Activated CD8-positive, alpha-beta memory T cell treated with anti-CD3 and anti-CD28 coated beads for 36 hours (primary cell): ENCODE measurements at regions not wholly inside any gene's neighbourhood (a gene's known extent, or its start where the extent isn't known, plus 50 kb on each side); places are given as distances from the start of the nearest gene placed in this dataset.
"Not testable (repeated sequence)": the region's sequence is repeated elsewhere in the genome, so short reads cannot be mapped to it uniquely, and the experiment has no call there.

Experiments used
- CTCF ChIA-PET: fragments of 350-600 bp; sonication (Branson Sonifier 250); formaldehyde crosslinking; loops from one replicate; lab custom pipeline; 2021; ENCODE audit warnings: antibody characterized with exemption; lab: Charles Lee
- POLR2A ChIA-PET: fragments of 350-600 bp; sonication (Branson Sonifier 250); formaldehyde crosslinking; loops from one replicate; lab custom pipeline; 2021; ENCODE audit warnings: antibody characterized with exemption; lab: Charles Lee

DNA sequence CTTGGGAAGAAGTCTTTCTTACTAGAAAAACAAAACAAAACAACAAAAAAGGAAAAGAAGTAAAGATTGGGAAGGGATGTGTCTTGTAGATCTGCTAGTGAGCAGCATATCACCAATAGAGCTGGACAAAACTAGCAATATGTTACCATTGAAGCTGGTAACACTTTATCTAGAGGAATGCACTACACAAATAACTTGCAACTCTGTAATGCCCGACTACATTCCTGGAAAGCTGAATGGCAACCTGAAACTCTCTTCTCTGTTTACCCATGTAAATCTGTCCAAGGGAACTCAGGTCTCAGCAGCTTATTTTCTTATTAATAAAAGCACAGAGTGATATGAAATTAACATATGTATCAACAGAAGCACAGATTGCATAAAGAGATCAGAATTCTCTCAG lies 624.4 kb downstream of the KCNH5 start:
- CTCF ChIA-PET: no interaction called here
- POLR2A ChIA-PET: no interaction called here

DNA sequence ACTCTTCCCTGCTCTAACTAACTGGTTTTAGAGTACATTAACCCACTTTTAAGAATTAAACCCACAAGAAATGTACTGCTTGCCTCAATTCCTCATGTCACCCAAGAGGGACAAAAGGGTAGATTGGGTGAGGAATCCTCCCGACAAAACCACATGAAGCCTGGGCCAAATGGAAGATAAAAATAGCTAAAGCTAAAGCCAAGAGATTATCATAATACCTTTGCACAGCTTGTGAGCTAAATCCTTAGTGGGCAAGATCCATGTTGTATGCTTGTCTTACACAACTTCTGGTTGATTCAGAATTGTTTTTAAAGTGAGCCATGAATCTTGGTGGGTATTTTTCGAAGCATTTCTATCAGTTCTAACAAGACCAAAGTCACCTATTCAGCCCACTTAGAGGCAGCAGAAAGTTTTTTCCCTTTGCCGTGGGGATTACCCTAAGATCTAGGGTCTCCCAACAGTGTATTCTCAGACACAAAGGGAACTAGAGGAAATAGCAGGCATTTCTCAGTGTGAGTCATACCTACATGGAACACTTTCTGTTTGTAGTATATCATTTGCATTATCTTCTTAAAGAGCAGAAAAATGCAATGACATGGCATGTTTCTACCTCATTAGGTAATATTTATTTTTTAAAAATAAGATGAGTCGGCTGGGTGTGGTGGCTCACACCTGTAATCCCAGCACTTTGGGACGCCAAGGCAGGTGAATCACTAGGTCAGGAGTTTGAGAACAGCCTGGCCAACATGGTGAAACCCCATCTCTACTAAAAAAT lies 616.6 kb downstream of the KCNH5 start:
- POLR2A ChIA-PET: no interaction called here
- CTCF ChIA-PET: no interaction called here

DNA sequence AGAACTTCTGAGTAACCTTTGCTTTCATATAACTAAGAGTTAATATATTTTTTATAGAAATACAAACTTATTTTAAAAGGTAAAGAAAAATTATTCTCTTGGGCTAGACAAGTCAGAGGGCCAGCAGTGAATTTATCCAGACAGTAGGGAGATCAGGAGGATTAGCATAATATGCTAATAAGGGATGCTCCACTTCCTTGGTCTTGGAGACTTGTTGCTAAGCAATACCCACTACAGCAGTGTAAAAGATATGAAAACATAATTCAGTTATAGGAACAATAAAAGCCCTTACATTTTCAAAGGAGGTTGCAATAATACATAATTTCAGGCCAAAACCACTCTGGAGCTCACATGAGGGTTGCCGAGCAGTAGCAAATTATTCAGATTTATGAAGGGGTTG lies 615.6 kb downstream of the KCNH5 start:
- ChIA-PET CTCF (no interaction called here), POLR2A (no interaction called here)

DNA sequence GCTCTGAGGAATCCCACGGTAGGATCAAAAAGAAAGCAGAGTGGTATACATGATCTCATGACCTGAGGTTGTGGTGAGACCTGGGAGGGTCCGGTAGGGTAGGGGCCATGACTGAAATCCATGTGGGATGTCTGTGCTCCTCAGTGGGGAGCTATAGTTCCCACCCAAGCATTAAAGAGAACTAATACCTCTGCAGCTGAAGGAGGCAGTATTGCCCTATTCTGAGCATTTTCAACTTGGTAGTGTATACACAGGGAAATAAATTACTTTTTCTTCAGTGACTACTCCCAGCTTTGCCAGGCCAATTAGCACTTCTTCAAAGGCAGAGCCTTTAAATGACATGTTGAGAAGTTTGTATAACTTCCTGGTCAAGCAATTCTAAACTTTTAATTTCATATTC lies 613.8 kb downstream of the KCNH5 start:
- POLR2A ChIA-PET: no interaction called here
- CTCF ChIA-PET: no interaction called here

DNA sequence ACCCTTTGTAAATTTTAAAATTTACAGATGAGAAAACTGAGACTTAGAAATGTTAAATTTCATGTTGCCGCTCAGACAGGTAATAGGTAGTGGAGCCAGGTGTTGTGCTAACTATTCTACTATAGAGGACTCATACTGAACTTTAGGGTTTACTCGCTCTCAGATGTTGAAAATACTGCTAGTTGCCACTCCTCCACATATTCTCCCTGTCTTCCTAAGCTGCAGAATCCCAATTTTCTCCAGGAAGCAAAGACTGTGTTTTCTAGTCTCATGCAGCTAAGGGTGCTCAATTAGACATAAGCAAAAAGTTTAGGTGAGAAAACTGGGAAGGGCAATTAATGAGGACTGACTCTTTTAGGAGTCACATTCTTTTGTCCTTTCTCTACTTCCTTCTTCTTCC lies 612.3 kb downstream of the KCNH5 start:
- ChIA-PET CTCF (no interaction called here), POLR2A (no interaction called here)

DNA sequence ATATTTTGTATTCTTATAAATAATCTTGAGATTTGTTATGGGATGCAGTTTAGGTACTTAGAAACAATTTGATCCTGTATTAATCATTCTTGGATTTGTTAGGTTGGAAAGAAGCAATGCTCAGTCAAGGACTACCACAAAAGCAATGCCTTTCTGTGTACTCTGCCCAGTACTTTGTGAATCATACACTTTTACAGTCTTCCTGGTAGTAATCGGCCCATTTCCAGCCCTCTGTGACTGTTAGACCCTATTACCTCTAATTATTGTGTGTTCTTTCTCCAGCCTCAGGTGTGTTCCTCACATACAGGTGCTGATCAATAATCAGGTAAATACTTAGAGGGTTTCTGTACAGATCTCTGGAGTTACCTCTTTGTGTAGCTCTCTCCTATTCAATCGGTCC lies 609.0 kb downstream of the KCNH5 start:
- CTCF ChIA-PET: no interaction called here
- POLR2A ChIA-PET: no interaction called here

DNA sequence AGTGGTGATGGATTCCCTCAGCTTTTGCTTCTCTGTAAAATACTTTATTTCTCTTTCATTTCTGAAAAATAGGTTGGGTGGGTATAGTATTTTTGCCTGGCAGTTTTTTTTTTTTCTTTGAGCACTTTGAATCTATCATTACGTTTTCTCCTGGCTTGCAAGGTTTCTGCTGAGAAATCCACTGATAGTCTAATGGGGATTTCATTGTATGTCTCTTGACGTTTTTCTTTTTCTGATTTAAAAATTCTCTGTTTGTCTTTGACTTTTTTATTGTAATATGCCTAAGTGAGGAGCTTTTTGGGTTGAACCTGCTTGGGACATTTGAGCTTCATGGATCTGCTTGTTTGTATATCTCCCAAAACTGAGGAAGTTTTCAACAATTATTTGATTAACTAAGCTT lies 606.0 kb downstream of the KCNH5 start:
- POLR2A ChIA-PET: no interaction called here

DNA sequence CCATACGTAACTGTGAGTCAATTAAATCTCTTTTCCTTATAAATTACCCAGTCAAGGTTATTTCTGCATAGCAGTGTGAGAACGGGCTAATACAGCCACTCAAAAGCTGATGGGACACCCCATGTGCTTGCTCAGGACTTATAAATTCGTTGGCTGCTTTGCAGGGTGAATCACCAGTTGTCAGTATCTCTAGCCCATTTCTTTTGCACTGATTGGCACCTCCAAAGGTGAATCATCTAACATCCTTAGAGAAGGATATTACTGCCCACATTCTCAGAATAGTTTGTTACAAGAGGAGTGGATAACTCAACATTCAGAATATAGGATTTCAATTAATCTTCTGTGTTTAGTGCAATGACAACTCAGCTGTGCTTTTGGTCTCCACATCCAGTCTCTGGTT lies 601.5 kb downstream of the KCNH5 start:
- CTCF ChIA-PET: no interaction called here
- POLR2A ChIA-PET: no interaction called here

More for the DNA sequence above, 606.0 kb downstream of the KCNH5 start:
- CTCF ChIA-PET: interaction anchor here (0.6 kb wide), 1 partner anchor 531 kb away, joined by 3 read pairs; no protein-coding TSS in a partner anchor

DNA sequence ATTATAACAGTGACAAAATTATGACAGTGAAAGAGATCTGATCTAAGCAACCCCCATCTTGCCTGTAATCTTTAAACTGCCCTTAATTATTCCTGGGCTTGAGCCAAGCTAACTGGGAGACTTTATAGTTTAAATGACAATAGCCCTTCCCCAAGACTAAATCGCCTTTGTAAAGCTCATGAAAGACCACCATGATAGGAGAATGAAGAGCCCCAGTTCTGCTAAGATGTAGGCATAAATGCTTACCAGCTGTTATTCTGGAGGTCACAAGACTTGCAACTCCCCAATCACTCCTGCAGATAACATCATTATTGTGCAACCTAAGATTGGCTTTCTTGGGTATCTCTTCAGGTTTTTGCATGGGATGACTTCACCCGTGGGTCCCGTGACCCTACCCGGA lies 599.7 kb downstream of the KCNH5 start:
- POLR2A ChIA-PET: no interaction called here
- CTCF ChIA-PET: no interaction called here

DNA sequence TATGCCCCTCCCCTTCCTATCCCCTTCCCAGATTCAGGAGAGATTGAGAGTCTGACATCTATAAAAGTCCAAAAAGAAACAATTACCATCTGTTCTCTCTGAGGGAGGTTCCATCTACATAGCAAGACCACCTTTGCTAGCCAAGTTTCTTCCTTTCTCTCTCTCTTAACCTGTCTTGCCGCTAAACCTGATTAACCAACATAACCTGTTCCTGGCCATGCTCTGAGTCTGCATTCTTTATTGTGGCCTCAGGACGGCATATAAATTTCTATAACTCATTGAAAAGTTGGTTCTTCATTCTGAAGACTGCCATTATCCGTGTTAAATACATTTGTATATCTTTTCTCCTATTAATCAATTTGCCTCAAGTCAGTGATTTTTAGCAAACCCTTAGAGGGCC lies 594.0 kb downstream of the KCNH5 start:
- POLR2A ChIA-PET: no interaction called here
- CTCF ChIA-PET: no interaction called here

DNA sequence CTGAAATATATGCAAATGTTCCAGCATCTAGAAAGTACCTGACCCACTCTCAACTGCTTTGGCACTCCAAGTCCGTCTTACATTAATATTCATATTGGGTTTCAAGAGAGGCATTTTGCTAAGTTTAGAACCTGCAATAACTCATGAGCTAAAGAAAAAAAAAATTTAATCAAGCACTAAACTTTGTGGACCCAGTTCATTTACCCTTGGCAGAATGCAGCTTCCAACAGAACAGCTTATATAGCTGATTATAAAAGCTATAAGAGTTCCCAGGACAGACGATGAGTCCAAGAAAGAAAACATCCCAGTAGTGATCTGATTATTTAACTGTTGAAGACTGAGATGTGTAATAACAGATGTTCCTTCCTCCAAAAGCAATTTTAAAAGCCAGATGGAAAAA lies 592.0 kb downstream of the KCNH5 start:
- ChIA-PET POLR2A (no interaction called here), CTCF (no interaction called here)

DNA sequence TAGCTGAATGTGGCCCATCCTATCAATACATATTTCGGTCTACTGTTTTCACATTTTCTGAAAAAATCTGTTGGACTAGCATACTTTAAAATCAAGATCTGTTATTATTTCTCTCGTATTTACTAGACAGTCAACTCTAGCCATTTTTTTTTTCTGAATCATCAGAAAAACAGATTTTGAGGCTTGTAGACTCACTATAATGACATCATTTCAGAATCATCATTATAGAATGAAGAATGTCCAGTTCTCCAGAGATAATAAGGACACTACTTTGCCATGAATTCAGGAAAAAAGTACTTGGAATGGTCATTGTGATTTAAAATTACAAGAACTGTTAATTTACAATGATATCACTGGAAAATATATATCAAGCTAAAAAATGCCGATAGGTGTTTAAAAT lies 589.8 kb downstream of the KCNH5 start:
- CTCF ChIA-PET: interaction anchor here (0.6 kb wide), 1 partner anchor 761 kb away, joined by 3 read pairs; no protein-coding TSS in a partner anchor

DNA sequence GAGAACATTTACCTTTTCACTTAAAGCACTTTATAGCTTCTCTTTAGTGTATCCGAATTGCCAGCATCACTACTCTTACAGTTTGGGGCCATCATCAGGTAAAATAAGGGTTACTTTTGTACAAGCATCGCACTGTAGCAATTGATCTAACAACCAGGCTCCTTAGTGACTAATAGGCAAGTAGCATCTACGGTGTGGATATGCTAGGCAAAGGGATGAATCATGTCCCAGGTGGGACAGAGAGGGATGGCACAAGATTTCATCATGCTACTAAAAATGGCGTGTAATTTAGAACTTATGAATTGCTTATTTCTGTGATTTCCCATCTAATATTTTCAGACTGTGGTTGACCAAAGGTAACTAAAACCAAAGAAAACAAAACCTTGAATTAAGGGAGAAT lies 582.3 kb downstream of the KCNH5 start:
- POLR2A ChIA-PET: no interaction called here
- CTCF ChIA-PET: no interaction called here

More for the DNA sequence above, 589.8 kb downstream of the KCNH5 start:
- POLR2A ChIA-PET: no interaction called here

DNA sequence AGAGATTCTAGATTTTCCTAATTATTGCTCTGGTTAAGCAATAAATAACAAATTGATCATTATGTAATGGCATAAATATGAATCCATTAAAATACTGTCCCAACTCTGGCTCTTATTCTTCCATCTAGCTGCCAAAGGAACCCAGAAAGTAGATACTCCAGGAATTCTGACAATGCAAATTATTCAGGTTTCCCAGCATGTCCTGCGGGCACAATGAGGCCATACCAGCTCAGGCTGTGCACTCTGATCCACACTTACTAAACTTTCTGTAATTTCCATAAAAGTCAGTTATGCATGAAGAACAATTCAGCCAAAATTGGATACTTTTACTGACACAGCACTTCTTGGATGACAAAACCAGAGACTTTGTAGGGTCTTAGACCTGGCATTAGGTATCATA lies 576.3 kb downstream of the KCNH5 start:
- CTCF ChIA-PET: no interaction called here
- POLR2A ChIA-PET: no interaction called here

DNA sequence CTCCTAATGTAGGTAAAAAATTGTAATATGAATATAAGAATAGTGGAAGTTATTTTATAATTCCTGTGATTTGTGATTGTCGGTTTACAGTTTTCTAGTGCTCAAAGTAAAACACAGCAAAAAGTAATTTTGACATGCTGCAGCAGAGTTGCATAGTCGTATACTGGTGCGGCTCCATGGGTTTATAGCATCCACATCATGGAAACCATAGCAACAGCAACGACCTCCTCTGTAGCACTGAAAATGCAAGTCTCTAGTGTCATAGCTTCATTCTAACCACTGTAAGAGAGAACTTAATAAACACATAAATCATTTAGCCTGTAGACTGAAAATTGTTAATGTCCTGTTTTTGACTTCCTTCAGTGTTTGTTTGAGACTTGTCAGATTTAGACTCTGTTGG lies 574.3 kb downstream of the KCNH5 start:
- CTCF ChIA-PET: no interaction called here
- POLR2A ChIA-PET: no interaction called here

DNA sequence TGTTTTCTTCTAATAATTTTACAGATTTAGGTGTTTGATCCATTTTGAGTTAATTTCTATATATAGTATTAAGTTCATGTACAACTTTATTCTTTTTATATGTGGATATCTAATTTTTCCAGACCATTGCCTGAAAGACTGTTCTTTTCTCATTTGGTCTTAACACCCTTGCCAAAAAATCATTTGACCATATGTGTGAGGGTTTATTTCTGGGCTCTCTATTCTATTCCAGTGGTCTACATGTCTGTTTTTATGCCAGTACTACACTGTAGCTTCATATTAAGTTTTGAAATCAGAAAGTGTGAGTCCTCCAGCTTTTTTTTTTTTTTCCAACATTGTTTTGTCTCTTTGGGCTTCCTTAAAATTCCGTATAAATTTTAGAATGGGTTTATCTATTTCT lies 554.1 kb downstream of the KCNH5 start:
- ChIA-PET POLR2A (no interaction called here), CTCF (no interaction called here)

DNA sequence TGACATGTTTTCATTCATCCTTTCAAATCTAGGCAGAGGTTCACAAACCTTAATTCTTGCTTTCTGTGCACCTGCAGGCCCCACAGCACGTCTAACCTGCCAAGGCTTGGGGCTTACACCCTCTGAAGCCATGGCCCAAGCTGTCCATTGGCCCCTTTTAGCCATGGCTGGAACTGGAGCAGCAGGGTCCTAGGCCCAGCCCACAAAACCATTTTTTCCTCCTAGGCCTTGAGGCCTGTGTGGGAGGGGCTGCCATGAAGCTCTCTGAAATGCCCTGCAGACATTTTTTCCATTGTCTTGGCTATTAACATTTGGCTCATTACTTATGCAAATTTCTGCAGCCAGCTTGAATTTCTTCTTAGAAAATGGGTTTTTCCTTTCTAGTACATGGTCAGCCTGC lies 547.5 kb downstream of the KCNH5 start:
- CTCF ChIA-PET: no interaction called here

DNA sequence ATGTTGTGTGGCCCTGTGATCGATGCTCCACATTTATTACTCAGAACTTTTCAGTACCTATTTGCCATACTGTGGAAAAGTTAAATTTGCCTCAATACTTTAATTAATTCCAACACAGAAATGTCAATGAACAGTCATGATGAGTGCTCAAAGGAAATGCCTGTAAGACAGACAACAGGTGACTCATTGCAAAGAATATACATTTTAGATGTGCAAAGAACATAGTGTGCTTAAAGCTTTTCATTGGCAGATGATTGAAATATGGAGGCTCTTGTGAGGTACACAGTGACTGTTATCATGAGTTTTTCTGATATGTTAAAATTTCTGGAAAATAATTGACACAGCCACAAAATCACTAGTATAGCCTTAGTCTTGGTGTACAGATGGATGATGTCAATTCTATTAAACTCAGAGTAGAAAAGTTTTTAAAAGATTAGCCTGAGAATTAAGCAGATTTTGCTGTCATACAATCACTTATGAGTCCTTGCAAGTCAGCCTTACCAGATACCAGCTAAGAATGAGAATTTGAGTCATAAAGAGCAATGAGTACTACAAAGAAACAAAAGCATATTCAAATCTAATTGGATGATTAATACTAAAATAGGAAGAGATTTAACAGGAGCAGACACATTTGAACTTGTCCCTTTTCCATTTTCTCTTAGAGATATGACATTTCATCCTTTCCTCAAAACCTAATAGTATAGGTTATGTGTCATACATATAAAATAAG lies 544.1 kb downstream of the KCNH5 start:
- ChIA-PET CTCF (no interaction called here), POLR2A (no interaction called here)

More for the DNA sequence above, 547.5 kb downstream of the KCNH5 start:
- POLR2A ChIA-PET: no interaction called here

DNA sequence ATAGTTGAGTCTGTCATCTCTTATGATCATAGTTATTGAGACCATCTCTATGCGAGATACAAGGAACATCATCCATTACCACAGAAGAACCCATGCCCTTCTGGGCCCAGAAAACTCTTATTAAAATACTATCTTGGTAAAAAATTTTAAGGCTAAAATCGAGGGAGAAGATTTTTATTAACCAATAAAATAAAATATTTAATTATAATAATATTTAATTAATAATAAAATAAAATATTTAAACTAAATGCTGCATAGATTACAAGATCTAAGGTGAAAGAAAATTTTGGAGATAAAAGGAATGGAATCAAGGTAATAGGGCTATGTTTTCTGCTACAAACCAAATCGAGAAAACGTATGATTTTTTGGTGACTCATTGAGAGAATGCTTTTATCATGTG lies 540.2 kb downstream of the KCNH5 start:
- ChIA-PET CTCF (no interaction called here), POLR2A (no interaction called here)

DNA sequence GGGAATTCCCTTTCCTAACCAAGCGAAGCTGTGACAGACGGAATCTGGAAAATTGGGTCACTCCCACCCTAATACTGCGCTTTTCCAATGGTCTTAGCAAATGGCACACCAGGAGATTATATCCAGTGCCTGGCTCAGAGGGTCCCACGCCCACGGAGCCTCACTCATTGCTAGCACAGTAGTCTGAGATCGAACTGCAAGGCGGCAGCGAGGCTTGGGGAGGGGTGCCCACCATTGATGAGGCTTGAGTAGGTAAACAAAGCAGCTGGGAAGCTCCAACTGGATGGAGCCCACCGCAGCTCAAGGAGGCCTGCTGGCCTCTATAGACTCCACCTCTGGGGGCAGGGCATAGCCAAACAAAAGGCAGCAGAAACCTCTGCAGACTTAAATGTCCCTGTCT lies 523.9 kb downstream of the KCNH5 start:
- POLR2A ChIA-PET, CTCF ChIA-PET: not testable (repeated sequence)

DNA sequence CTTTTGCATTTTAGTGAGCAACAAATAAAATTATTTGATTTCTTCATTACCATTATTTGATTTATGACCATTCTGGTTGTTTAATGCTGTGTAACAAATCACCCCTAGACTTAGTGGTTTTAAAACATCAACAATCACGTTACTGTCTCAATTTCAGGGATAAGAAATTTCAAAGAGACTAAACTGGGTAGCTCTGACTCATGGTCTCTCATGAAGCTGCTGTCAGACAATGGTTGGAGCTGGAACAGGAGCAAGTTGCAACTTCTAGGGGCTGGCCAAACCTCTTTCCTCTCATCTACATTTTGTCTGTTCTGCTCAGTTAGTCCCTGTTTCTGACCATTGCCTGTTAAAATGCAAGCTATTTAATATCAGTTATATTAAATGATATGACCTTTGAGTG lies 517.0 kb downstream of the KCNH5 start:
- ChIA-PET CTCF (no interaction called here), POLR2A (no interaction called here)
